Activated CD8-positive, alpha-beta T cell treated with anti-CD3 and anti-CD28 coated beads for 36 hours (primary cell): ENCODE measurements at regions not wholly inside any gene's neighbourhood (a gene's known extent, or its start where the extent isn't known, plus 50 kb on each side); places are given as distances from the start of the nearest gene placed in this dataset.

Source experiments
- ATAC-seq: fragments of 200-7000 bp; cut with Tn5 transposase; one replicate; pipeline ENCODE4 v1.10.0; 2021; ENCODE audit warnings: mild to moderate bottlenecking, moderate library complexity
- CTCF ChIA-PET: fragments of 350-600 bp; sonication (Branson Sonifier 250); formaldehyde crosslinking; loops from one replicate; lab custom pipeline; 2021; ENCODE audit warnings: antibody characterized with exemption; lab: Charles Lee
- POLR2A ChIA-PET: fragments of 350-600 bp; sonication (Branson Sonifier 250); formaldehyde crosslinking; loops from one replicate; lab custom pipeline; 2021; ENCODE audit warnings: antibody characterized with exemption; lab: Charles Lee
- DNase-seq: peaks from one replicate; pipeline ENCODE4 v3.0.0-alpha.2; 2020
- H3K27ac Mint-ChIP-seq: one replicate; pipeline ENCODE4 v1.8.0; 2021; ENCODE audit warnings: mild to moderate bottlenecking, mixed read lengths
- H3K27me3 Mint-ChIP-seq: one replicate; pipeline ENCODE4 v1.8.0; 2021; ENCODE audit warnings: mixed read lengths
- H3K36me3 Mint-ChIP-seq: one replicate; pipeline ENCODE4 v1.8.0; 2021; ENCODE audit warnings: low read depth, mixed read lengths
- H3K4me1 Mint-ChIP-seq: one replicate; pipeline ENCODE4 v1.8.0; 2021; ENCODE audit warnings: low read depth, mixed read lengths
- H3K4me3 Mint-ChIP-seq: one replicate; pipeline ENCODE4 v1.8.0; 2021; ENCODE audit warnings: mild to moderate bottlenecking, moderate library complexity, mixed read lengths
- H3K9me3 Mint-ChIP-seq: one replicate; pipeline ENCODE4 v1.8.0; 2021; ENCODE audit warnings: mixed read lengths
- intact Hi-C: fragments of 100-400 bp; cut with micrococcal nuclease; formaldehyde crosslinking; loops from one replicate; pipeline ENCODE4 v1.10.0; 2022
- TF ChIP-seq, protein P1 (sequence below): fragments of 200-600 bp; IDR thresholded peaks from one replicate; pipeline ENCODE4 v1.8.0; 2022; ENCODE audit warnings: antibody characterized with exemption, mild to moderate bottlenecking

DNA sequence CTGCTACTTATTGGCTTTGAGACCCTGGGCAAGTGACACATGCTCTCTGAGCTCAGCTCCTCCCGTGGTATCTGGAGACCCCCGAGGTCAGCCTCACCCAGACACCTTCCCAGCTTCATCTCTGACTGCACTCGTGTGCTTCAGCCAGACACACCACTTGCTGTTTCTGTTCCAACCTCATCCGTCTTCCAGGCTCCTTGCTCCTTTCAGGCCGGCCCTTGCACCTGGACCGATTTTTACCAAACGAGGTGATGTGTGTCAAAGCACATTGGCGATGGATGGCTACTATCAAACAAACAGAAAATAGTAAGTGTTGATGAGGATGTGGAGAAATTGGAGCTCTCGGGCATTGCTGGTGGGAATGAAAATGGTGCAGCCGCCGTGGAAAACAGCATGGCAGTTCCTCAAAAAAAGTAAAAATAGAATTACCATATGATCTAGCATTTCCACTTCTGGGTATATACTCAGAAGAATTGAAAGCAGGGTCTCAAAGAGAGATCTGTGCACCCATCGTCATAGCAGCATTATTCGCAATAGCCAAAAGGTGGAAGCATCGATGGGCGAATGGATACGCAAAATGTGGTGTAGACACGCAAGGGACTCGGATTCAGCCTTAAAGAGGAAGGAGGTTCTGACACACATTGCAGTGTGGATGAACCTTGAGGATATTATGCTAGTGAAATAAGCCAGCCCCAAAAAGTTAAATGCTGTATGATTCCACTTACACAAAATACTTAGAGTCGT, 96.1 kb upstream of the IER5L start:
- Mint-ChIP-seq H3K27me3 (no peaks in the 10 kb centered on the region), H3K36me3 (no peaks in the 10 kb centered on the region), H3K4me1 (peaks cover 30% of the 10 kb centered on the region), H3K9me3 (no peaks in the 10 kb centered on the region), H3K4me3 (no peak overlapping the region), H3K27ac (no peak overlapping the region)
- ChIA-PET POLR2A (interaction anchor here (1.2 kb wide), 1 partner anchor 32 kb away, joined by 3 read pairs; no protein-coding TSS in a partner anchor), CTCF (interaction anchor here (1.4 to 1.6 kb wide), 2 partner anchors 8 to 135 kb away, joined by 4 read pairs; no protein-coding TSS in a partner anchor)
- intact Hi-C loops, result no loop called here
- TF ChIP-seq, protein P1, sequence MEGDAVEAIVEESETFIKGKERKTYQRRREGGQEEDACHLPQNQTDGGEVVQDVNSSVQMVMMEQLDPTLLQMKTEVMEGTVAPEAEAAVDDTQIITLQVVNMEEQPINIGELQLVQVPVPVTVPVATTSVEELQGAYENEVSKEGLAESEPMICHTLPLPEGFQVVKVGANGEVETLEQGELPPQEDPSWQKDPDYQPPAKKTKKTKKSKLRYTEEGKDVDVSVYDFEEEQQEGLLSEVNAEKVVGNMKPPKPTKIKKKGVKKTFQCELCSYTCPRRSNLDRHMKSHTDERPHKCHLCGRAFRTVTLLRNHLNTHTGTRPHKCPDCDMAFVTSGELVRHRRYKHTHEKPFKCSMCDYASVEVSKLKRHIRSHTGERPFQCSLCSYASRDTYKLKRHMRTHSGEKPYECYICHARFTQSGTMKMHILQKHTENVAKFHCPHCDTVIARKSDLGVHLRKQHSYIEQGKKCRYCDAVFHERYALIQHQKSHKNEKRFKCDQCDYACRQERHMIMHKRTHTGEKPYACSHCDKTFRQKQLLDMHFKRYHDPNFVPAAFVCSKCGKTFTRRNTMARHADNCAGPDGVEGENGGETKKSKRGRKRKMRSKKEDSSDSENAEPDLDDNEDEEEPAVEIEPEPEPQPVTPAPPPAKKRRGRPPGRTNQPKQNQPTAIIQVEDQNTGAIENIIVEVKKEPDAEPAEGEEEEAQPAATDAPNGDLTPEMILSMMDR, result no peak
- no peak for ATAC-seq
- no peak for DNase-seq

DNA sequence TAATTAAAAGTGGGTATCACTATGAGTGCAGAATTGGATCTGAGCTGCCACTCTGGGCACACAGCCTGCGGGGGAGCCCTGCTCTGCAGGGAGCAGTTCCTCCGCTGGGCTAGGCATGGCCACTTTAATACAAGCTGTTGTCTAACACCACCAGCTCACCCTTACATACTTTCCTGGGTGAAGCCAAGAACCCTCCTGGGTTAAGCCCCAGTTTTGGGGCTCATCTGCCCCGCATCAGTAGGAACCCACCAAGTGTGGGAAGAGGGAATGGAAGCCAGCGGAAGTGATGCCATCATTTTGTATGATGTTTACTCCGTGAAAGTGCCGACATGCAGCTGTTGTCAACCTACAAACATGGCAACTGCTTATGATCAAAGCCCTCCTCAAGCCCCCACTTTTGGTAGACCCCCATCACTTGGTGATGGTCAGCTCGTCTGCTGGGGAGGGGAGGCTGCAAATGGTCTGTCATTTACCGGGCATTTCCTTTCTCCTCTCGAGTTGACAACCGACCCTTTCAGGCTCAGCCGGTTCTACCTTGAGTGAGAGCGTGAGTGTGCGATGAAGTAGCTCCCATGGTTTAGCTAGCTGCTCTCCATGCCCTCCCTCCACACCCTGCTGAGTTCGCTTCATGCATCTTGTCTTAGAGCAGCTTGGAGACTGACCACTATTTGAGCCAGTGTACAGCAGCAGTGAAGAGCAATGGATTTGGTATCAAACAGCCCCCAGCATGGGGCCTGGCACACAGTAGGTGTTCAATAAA, 95.3 kb upstream of the IER5L start:
- ChIA-PET CTCF (interaction anchor here (0.9 to 1.6 kb wide), 4 partner anchors 9 to 134 kb away, joined by 4 to 6 read pairs (median 4); no protein-coding TSS in a partner anchor), POLR2A (interaction anchor here (0.6 to 1.2 kb wide), 2 partner anchors 32 to 149 kb away, joined by 3 read pairs; no protein-coding TSS in a partner anchor)
- DNase-seq (no peak), ATAC-seq (no peak)
- intact Hi-C loops, result no loop called here
- H3K27ac Mint-ChIP-seq, result no peak overlapping the region
- H3K27me3 Mint-ChIP-seq, result no peaks in the 10 kb centered on the region
- H3K9me3 Mint-ChIP-seq, result no peaks in the 10 kb centered on the region
- no peaks in the 10 kb centered on the region for H3K36me3 Mint-ChIP-seq
- TF ChIP-seq, protein P1, result no peak
- H3K4me3 Mint-ChIP-seq, result no peak overlapping the region
- H3K4me1 Mint-ChIP-seq, result peaks cover 30% of the 10 kb centered on the region

DNA sequence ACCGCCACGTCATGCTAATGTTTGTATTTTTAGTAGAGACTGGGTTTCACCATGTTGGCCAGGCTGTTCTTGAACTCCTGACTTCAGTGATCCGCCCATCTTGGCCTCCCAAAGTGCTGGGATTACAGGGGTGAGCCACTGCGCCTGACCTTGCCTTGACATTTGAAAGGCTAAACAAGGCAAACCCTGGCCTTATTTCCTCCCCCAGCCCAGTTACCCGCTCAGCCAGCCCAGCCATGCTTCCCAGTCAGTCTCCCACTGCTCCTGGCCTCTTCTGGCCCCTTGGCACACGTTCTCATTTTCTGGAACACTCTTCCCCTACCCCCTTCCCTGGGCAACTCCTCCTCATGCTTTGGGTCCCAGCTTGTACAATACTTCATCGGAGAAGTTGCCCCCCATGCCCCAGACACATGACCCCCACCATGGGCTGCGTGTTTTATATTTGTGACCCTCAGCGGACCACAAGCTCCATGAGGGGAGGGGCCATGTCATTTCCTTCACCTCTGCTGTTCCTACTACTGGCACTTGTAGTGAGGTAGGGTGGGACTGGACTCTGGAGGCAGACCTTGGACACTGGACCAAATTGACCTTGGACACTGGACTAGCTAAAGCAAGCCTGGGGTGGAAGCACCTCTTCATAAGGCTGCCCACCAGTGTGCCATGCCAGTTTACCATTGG, 94.4 kb upstream of the IER5L start:
- H3K9me3 Mint-ChIP-seq, result no peaks in the 10 kb centered on the region

DNA sequence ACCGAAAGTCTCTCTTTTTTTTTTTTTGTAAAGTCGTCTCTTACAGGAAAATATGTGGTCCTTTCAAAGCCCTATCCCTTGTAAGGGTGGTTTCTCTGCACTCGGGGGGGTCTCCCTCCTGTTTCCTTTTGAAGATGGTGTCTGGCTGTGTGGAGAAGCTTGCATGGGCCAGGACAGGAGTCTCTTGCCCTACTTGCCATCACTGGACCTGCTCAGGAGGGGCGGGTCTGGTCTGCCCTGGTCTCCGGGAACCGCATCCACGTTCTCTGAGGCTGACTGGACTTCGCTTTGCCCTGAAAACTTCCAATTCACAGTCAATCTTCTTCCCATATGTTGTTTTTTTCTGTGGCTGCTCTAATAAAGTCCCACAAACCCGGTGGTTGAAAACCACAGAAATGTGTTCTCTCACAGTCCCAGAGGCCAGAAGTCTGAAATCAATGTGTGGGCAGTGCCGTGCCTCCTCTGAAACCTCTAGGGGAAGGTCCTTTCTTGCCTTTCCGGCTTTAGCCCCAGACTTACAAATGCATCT, 92.9 kb upstream of the IER5L start:
- ChIA-PET POLR2A (no interaction called here), CTCF (no interaction called here)
- H3K36me3 Mint-ChIP-seq, result no peaks in the 10 kb centered on the region
- intact Hi-C loops, result no loop called here
- H3K27ac Mint-ChIP-seq, result peak overlapping the region; percentile 53
- H3K9me3 Mint-ChIP-seq, result no peaks in the 10 kb centered on the region
- peaks cover 30% of the 10 kb centered on the region for H3K4me1 Mint-ChIP-seq
- TF ChIP-seq, protein P1, result no peak
- peak overlapping the region; percentile 13 for H3K4me3 Mint-ChIP-seq
- ATAC-seq, result peak; percentile 46
- H3K27me3 Mint-ChIP-seq, result no peaks in the 10 kb centered on the region
- DNase-seq, result peak; percentile 61

More for the DNA sequence above, 94.4 kb upstream of the IER5L start:
- Mint-ChIP-seq H3K4me1 (peaks cover 30% of the 10 kb centered on the region), H3K27me3 (no peaks in the 10 kb centered on the region), H3K4me3 (no peak overlapping the region), H3K36me3 (no peaks in the 10 kb centered on the region), H3K27ac (no peak overlapping the region)
- TF ChIP-seq, protein P1, result no peak
- intact Hi-C loops, result no loop called here
- ChIA-PET CTCF (interaction anchor here (0.9 to 1.6 kb wide), 3 partner anchors 99 to 133 kb away, joined by 4 to 6 read pairs (median 4); no protein-coding TSS in a partner anchor), POLR2A (no interaction called here)
- no peak for DNase-seq
- no peak for ATAC-seq
